Activated CD4-positive, alpha-beta memory T cell treated with anti-CD3 and anti-CD28 coated beads for 36 hours (primary cell): ENCODE measurements at regions not wholly inside any gene's neighbourhood (a gene's known extent, or its start where the extent isn't known, plus 50 kb on each side); places are given as distances from the start of the nearest gene placed in this dataset.
"Not testable (repeated sequence)": the region's sequence is repeated elsewhere in the genome, so short reads cannot be mapped to it uniquely, and the experiment has no call there.

ENCODE experiments used
- CTCF ChIA-PET: fragments of 350-600 bp; sonication (Branson Sonifier 250); formaldehyde crosslinking; loops from one replicate; lab custom pipeline; 2021; ENCODE audit warnings: antibody characterized with exemption, inconsistent platforms; lab: Charles Lee
- POLR2A ChIA-PET: fragments of 350-600 bp; sonication (Branson Sonifier 250); formaldehyde crosslinking; loops from one replicate; lab custom pipeline; 2021; ENCODE audit warnings: antibody characterized with exemption; lab: Charles Lee
- DNase-seq: peaks from one replicate; pipeline ENCODE4 v3.0.0-alpha.2; 2020
- H3K27ac Mint-ChIP-seq: one replicate; pipeline ENCODE4 v1.8.0; 2021; ENCODE audit warnings: mixed read lengths
- H3K27me3 Mint-ChIP-seq: one replicate; pipeline ENCODE4 v1.8.0; 2021; ENCODE audit warnings: mixed read lengths
- H3K36me3 Mint-ChIP-seq: one replicate; pipeline ENCODE4 v1.8.0; 2021; ENCODE audit warnings: mixed read lengths
- H3K4me1 Mint-ChIP-seq: one replicate; pipeline ENCODE4 v1.8.0; 2021; ENCODE audit warnings: low read depth, mixed read lengths
- H3K4me3 Mint-ChIP-seq: one replicate; pipeline ENCODE4 v1.8.0; 2021; ENCODE audit warnings: mild to moderate bottlenecking, mixed read lengths
- H3K9me3 Mint-ChIP-seq: one replicate; pipeline ENCODE4 v1.8.0; 2021; ENCODE audit warnings: mixed read lengths
- intact Hi-C: fragments of 100-400 bp; cut with micrococcal nuclease; formaldehyde crosslinking; loops from one replicate; pipeline ENCODE4 v1.15.1; 2023

DNA sequence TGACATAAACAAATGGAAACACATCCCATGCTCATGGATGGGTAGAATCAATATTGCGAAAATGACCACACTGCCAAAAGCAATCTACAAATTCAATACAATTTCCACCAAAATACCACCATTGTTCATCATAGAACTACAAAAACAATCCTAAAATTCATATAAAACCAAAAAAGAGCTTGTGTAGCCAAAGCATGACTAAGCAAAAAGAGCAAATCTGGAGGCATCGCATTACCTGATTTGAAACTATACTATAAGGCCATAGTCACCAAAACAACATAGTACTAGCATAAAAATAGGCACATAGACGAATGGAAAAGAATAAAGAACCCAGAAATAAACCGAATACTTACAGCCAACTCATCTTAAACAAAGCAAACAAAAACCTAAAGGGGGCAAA lies 342.8 kb upstream of the AGA start:
- POLR2A ChIA-PET: no interaction called here
- CTCF ChIA-PET: no interaction called here
- Mint-ChIP-seq H3K9me3 (no peaks in the 10 kb centered on the region), H3K36me3 (no peaks in the 10 kb centered on the region), H3K4me1 (no peaks in the 10 kb centered on the region), H3K4me3 (no peak overlapping the region), H3K27me3 (no peaks in the 10 kb centered on the region), H3K27ac (no peak overlapping the region)
- no peak for DNase-seq
- intact Hi-C loops: no loop called here

DNA sequence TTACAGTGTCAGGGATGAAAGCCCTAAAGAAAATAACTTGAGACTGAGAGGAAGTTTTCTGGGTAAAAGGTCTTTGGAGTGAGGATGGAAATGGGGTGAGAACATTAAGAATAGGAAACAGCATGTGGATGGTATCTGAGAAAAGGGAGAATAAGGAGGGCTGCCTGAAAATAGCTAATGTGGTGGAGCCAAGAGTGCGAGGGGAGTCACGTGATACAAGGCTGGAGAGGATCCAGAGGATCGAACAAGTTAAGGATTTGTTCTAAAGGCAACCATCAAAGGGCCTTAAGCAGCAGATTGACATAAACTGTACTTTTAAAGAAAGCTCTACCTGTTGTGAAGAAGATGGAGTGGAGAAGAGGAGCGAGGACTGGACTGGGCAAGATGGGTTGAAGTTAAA lies 347.4 kb upstream of the AGA start:
- no peaks in the 10 kb centered on the region for H3K36me3 Mint-ChIP-seq
- CTCF ChIA-PET: no interaction called here

DNA sequence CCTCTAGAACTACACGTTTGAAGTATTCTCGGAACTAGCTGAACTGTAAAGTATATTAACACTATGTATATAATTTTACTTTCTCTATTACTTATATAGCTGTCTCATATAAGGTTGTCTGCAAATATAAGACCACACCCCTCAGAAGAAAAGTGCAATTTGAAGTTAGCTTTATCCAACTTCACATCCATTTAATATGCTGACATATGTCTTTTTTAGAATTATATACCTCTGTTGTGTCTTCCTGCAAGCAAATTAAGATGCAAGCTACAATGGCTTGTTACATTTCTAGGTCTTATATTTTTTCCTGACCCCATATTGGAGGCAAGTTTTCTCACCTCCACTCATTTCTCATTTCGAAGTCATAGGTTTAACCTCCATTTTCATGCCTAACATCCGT lies 349.0 kb upstream of the AGA start:
- Mint-ChIP-seq H3K27ac (no peak overlapping the region), H3K27me3 (no peaks in the 10 kb centered on the region), H3K4me3 (no peak overlapping the region), H3K36me3 (no peaks in the 10 kb centered on the region), H3K9me3 (no peaks in the 10 kb centered on the region), H3K4me1 (no peaks in the 10 kb centered on the region)
- ChIA-PET POLR2A (no interaction called here), CTCF (no interaction called here)
- intact Hi-C loops: no loop called here
- no peak for DNase-seq

More for the DNA sequence above, 347.4 kb upstream of the AGA start:
- Mint-ChIP-seq H3K4me1 (no peaks in the 10 kb centered on the region), H3K27ac (no peak overlapping the region), H3K27me3 (no peaks in the 10 kb centered on the region), H3K9me3 (no peaks in the 10 kb centered on the region), H3K4me3 (no peak overlapping the region)
- intact Hi-C loops: no loop called here
- no peak for DNase-seq
- POLR2A ChIA-PET: no interaction called here

DNA sequence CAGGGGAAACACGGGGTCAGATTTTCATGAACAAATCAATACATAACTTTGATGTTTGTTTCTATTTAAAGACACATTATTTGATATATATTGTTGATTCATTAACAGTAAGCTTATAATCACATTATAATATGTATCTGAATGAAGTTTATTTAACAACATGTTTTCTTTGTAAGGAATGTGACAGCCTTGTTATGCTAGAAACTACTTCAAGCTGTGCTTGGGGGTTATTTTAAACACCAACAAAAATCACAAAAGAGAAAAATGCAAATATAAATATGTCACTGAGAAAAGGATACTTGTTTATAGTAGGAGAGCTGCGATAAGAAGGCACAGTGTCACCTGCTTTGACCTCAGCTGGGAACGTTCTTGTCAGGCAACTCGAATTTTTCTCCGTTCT lies 354.6 kb upstream of the AGA start:
- Mint-ChIP-seq H3K27me3 (no peaks in the 10 kb centered on the region), H3K27ac (no peak overlapping the region), H3K4me1 (no peaks in the 10 kb centered on the region), H3K4me3 (no peak overlapping the region), H3K36me3 (no peaks in the 10 kb centered on the region), H3K9me3 (no peaks in the 10 kb centered on the region)
- ChIA-PET POLR2A (no interaction called here), CTCF (no interaction called here)
- no peak for DNase-seq
- intact Hi-C loops: no loop called here

DNA sequence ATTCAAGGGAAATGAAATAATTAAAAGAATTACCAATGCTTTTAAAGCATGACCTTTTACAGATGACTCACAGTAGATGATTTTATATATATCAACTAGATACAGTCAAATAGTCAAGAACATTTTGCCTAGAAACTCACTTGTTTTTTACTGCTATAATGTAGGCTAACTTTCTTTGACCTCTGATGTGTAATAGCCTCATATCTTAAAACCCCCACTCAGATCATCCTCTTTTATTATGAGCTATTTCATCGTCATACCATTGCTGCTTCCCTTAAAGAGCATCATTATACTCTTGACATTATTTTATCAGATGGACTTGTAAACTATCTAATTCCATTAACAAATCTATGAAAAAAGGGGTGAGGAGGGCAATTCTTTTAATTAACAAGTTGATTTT lies 355.9 kb upstream of the AGA start:
- Mint-ChIP-seq H3K27ac (no peak overlapping the region), H3K9me3 (no peaks in the 10 kb centered on the region), H3K27me3 (no peaks in the 10 kb centered on the region), H3K4me1 (no peaks in the 10 kb centered on the region), H3K36me3 (no peaks in the 10 kb centered on the region), H3K4me3 (no peak overlapping the region)
- ChIA-PET POLR2A (no interaction called here), CTCF (interaction anchor here (0.7 kb wide), 1 partner anchor 9 kb away, joined by 3 read pairs; no protein-coding TSS in a partner anchor)
- intact Hi-C loops: no loop called here
- DNase-seq: no peak

DNA sequence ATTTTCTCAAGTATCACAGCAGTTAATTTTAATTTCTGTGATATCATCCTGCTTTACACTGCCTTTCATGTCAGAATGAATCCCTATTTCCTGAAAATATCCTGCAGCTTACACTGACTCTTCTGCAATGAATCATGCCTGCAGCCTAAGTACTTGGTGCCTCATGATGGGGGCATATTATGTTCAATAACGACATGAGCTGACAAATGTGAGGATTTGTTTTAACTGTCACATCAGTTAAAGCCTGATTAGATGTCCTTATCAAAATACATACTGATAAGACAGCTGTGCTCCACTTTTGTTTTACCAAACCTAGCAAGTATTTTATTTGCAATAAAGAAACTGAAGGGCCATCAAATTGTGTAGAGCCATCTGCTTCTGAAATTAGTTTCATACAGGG lies 359.9 kb upstream of the AGA start:
- intact Hi-C loops: no loop called here
- Mint-ChIP-seq H3K27me3 (no peaks in the 10 kb centered on the region), H3K4me3 (no peak overlapping the region), H3K4me1 (no peaks in the 10 kb centered on the region), H3K9me3 (no peaks in the 10 kb centered on the region), H3K27ac (no peak overlapping the region), H3K36me3 (no peaks in the 10 kb centered on the region)
- CTCF ChIA-PET: no interaction called here
- no peak for DNase-seq
- POLR2A ChIA-PET: no interaction called here

DNA sequence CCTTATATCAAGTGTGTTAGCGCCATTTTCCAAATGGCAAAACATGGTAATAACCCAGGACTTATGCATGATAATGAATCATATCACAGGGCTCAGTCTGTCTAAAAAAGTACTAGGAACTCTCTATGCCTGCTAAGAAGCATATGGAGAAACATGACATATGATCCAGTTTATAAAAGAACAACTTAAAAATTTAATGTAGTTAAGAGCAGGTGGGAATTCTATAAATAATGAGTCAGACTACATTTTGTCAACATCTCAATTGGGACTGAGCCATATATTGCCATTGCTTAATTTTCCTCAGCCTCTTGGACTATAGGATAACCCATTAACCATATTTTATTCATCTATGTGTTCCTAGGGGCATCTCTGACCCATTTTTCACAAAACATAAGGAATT lies 360.4 kb upstream of the AGA start:
- H3K27ac Mint-ChIP-seq: no peak overlapping the region
- H3K27me3 Mint-ChIP-seq: no peaks in the 10 kb centered on the region

DNA sequence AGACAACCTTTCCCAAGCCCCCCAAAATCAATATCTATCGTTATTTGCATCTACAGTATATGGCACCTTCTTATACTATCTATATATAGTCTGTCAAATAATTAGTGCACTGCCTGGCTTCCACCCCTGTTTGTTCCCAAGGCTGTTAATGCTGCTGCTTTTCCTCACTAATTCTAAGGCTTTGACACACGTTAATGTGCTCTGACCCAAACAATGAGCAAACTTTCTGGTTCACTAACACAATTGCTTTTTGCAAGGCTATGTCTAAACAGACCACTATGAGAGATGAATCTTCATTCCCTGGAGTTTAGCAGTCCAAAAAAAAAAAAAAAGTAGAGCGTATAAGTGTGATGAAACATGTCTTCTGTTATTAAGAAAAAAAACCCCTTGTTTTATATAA lies 360.9 kb upstream of the AGA start:
- no peak overlapping the region for H3K4me3 Mint-ChIP-seq
- no peaks in the 10 kb centered on the region for H3K27me3 Mint-ChIP-seq
- ChIA-PET POLR2A (no interaction called here), CTCF (no interaction called here)
- no peaks in the 10 kb centered on the region for H3K4me1 Mint-ChIP-seq
- H3K9me3 Mint-ChIP-seq: no peaks in the 10 kb centered on the region
- no peak for DNase-seq
- intact Hi-C loops: no loop called here
- no peak overlapping the region for H3K27ac Mint-ChIP-seq
- H3K36me3 Mint-ChIP-seq: no peaks in the 10 kb centered on the region

More for the DNA sequence above, 360.4 kb upstream of the AGA start:
- Mint-ChIP-seq H3K4me3 (no peak overlapping the region), H3K4me1 (no peaks in the 10 kb centered on the region), H3K9me3 (no peaks in the 10 kb centered on the region), H3K36me3 (no peaks in the 10 kb centered on the region)
- CTCF ChIA-PET: no interaction called here
- intact Hi-C loops: no loop called here
- POLR2A ChIA-PET: no interaction called here
- DNase-seq: no peak

DNA sequence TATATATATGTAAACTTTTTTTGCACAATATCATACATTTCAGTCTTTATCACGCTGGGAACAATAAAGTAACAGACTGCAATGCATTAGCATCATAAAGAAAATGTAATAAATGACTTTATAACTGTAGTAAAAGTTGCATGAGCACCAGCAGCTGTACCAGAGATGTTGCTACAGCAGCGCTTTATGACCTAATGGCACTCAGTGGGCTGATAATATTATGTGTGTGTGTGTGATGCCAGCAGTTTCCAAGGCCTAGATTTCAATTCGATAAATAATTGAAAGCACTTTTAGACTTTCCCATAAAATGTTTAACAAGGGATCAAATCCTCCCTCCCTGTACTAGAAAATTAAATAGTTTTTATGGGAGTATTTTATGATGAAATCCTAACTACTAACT lies 367.6 kb upstream of the AGA start:
- CTCF ChIA-PET: no interaction called here
- POLR2A ChIA-PET: no interaction called here
- Mint-ChIP-seq H3K4me1 (no peaks in the 10 kb centered on the region), H3K27ac (no peak overlapping the region), H3K27me3 (no peaks in the 10 kb centered on the region), H3K9me3 (no peaks in the 10 kb centered on the region), H3K4me3 (no peak overlapping the region), H3K36me3 (no peaks in the 10 kb centered on the region)
- no peak for DNase-seq
- intact Hi-C loops: no loop called here

DNA sequence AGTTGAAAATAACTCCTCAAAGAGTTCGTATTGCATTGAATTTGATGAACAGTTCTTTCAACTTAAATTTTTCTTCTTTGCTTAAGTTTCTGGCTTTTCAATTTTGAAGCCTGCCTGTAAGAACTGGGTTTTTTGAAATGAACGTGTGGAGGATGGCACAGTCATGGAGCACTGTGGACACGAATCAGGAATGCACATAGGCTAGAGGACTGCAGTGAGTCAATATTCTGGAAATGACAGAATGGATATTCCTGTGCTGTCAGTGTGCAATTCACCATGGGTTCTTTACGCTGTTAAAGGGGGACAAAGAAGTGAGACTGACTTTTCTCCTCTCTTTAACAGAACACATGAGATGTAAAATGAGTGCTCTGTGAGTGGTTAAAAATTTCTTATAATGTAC lies 368.0 kb upstream of the AGA start:
- no peaks in the 10 kb centered on the region for H3K27me3 Mint-ChIP-seq
- DNase-seq: no peak
- no peaks in the 10 kb centered on the region for H3K9me3 Mint-ChIP-seq
- intact Hi-C loops: no loop called here
- no peak overlapping the region for H3K27ac Mint-ChIP-seq
- ChIA-PET CTCF (no interaction called here), POLR2A (no interaction called here)
- no peak overlapping the region for H3K4me3 Mint-ChIP-seq
- H3K4me1 Mint-ChIP-seq: no peaks in the 10 kb centered on the region
- H3K36me3 Mint-ChIP-seq: no peaks in the 10 kb centered on the region

DNA sequence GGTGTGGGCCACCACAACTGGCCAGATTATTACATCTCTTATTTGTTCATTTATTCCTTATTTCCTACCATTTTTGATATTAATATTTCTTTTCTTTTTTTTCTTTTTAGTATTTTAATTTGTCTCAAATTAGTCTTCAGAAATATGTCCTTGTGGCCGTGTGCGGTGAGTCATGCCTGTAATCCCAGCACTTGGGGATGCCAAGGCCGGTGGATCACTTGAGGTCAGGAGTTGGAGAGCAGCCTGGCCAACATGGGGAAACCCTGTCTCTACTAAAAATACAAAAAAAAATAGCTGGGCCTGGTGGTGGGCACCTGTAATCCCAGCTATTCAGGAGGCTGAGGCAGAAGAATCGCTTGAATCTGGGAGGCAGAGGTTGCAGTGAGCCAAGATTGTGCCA lies 376.2 kb upstream of the AGA start:
- H3K27me3 Mint-ChIP-seq, H3K9me3 Mint-ChIP-seq, DNase-seq, intact Hi-C loops, H3K4me1 Mint-ChIP-seq, H3K27ac Mint-ChIP-seq, H3K36me3 Mint-ChIP-seq, POLR2A ChIA-PET, H3K4me3 Mint-ChIP-seq, CTCF ChIA-PET: not testable (repeated sequence)

DNA sequence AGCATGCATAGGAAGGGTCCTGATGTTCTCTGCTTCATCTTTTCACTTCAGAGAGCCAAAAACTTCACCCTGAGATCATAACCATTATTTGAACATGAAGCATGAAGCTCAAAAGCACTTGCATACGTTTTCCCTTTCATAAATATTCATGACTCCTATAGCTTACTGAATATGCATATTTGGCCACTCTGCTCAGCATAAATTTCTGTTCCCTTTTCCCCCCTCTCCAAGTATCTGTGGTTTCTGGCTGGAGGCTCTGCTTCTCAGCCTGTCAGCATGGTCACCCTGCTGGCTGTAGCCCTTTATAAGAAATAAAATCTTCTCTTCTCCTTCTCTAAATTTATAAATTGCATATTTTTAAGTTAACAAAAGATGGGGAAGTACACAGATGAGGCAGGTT lies 384.7 kb upstream of the AGA start:
- CTCF ChIA-PET: no interaction called here
- POLR2A ChIA-PET: no interaction called here
- Mint-ChIP-seq H3K4me3 (no peak overlapping the region), H3K36me3 (no peaks in the 10 kb centered on the region), H3K4me1 (no peaks in the 10 kb centered on the region), H3K9me3 (peaks cover 8% of the 10 kb centered on the region), H3K27ac (no peak overlapping the region), H3K27me3 (peaks cover 1% of the 10 kb centered on the region)
- intact Hi-C loops: no loop called here
- no peak for DNase-seq

DNA sequence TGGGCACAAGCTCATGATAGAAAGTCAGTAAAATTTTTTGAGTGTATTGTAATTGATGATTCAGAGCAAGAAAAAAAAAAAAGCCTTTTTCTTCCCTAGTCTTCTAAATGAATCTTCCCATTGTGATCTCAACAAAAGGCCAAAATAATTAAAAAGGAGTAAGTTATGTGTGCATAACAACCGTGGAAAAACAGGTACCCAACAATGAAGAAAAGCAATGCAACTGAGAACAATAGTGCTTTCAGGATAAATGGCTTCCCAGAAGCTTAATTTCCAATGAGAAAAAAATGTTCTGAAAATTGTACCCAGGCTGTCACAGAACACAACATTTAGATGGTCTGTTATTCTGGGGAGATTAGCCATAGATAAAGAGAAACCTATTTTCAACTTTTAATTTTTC lies 399.0 kb upstream of the AGA start:
- no peak overlapping the region for H3K4me3 Mint-ChIP-seq
- H3K9me3 Mint-ChIP-seq: peaks cover 2% of the 10 kb centered on the region
- no peaks in the 10 kb centered on the region for H3K27me3 Mint-ChIP-seq
- no peak for DNase-seq
- H3K4me1 Mint-ChIP-seq: no peaks in the 10 kb centered on the region
- ChIA-PET CTCF (no interaction called here), POLR2A (no interaction called here)
- no peak overlapping the region for H3K27ac Mint-ChIP-seq
- intact Hi-C loops: no loop called here
- H3K36me3 Mint-ChIP-seq: no peaks in the 10 kb centered on the region

DNA sequence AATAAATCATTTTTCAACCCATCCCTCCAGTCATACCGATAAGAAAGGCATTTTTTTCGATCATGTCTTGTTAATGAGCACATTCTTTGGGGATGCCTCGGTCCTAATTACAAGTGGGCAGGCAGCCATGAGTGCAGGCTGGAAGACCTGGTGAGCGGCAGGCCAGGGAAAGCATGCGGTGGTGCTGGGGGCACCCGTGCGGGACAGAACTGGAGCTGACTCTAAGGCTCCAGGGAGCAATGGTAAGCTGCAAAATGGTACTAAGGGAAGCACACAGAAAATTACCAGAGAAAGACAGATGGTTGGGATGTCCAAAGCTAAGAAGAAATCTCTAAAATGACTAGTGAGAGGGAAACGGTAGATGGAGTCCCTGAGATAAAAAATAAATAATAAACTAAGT lies 411.0 kb upstream of the AGA start:
- H3K4me3 Mint-ChIP-seq: no peak overlapping the region
- no peaks in the 10 kb centered on the region for H3K9me3 Mint-ChIP-seq
- H3K27ac Mint-ChIP-seq: no peak overlapping the region
- ChIA-PET CTCF (no interaction called here), POLR2A (no interaction called here)
- no peaks in the 10 kb centered on the region for H3K4me1 Mint-ChIP-seq
- intact Hi-C loops: no loop called here
- no peak for DNase-seq
- no peaks in the 10 kb centered on the region for H3K27me3 Mint-ChIP-seq
- H3K36me3 Mint-ChIP-seq: no peaks in the 10 kb centered on the region
